Mammary epithelial cell (primary cell): ENCODE measurements at regions not wholly inside any gene's neighbourhood (a gene's known extent, or its start where the extent isn't known, plus 50 kb on each side); places are given as distances from the start of the nearest gene placed in this dataset.

Experiments used
- CTCF ChIP-seq, 2 donors: IDR thresholded peaks in 1 of 2; conservative IDR thresholded peaks in 1 of 2; 2 replicates each; pipeline ENCODE4 v1.5.1; 2011 to 2012; ENCODE audit warnings: inconsistent platforms in 2 of 2, low read length in 2 of 2, mild to moderate bottlenecking in 2 of 2, control low read depth in 1 of 2, low read depth in 1 of 2; ENCODE audit not compliant: insufficient read depth in 1 of 2; ENCODE audit errors: extremely low read depth in 1 of 2
- EZH2 ChIP-seq: IDR thresholded peaks from 2 replicates; pipeline ENCODE4 v1.6.1; 2012; ENCODE audit warnings: low read length, inconsistent platforms, borderline replicate concordance

GRCh38 chr2:63735263-63735662, 106.4 kb upstream of the UGP2 start:
- no peak for TF ChIP-seq EZH2
- TF ChIP-seq CTCF (conservative IDR thresholded peaks at IDR 0.05 in 1 of 2, IDR thresholded peaks at IDR 0.05 in 1 of 2; ENCODE audit: extremely low read depth in 1 of 2, insufficient read depth in 1 of 2, low read depth in 1 of 2, low read length in 2 of 2), result no peak
